ACHN (cell line): ENCODE measurements at regions not wholly inside any gene's neighbourhood (a gene's known extent, or its start where the extent isn't known, plus 50 kb on each side); places are given as distances from the start of the nearest gene placed in this dataset.

Experiments
- DNase-seq: peaks from one replicate; pipeline ENCODE4 v3.0.0-alpha.2; 2015
- in situ Hi-C: cut with HindIII; loops from 2 replicates; pipeline ENCODE4 v1.10.0; 2017; ENCODE audit warnings: low sequenced_read_pairs, low pct_ligation_motif_present, low pct_unique_long_range_greater_than_20kb

DNA sequence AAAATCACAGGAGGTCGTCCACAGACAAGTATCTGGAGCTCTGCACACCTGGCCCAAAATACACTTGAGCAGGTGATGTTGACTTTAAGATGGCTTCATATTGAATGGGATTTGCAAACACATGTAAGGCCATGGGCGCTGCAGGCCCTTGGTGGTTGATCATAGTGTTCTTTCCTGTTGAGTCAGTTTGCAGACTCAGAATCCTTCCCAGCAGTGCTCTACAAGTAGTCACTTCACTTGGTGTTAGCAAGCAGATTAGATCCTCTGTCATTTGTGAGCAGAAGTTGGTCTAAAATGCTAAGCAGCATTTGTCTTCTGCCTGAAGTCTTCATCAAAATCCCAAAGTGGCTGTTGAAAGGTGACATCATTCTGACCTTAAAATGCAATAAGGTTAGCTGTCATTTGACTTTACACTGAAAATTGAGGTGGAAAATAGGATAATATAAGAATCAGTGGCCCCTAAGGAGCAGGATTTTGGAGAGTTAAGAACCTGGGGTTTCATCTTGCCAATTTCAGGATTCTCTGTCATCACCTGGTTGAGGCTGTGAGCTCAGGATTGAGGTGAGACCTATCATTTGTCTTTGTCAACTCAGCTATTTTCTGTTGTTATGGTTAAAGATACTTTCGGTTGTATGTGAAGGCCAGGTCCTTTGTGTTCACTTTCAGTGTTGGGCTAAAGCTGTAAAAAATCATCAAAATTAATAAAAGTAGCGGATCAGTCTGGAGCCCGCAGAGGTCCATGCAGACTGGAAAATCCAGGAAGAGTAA lies 114.5 kb downstream of the LRRC70 start:
- in situ Hi-C loops: no loop called here
- DNase-seq: no peak

DNA sequence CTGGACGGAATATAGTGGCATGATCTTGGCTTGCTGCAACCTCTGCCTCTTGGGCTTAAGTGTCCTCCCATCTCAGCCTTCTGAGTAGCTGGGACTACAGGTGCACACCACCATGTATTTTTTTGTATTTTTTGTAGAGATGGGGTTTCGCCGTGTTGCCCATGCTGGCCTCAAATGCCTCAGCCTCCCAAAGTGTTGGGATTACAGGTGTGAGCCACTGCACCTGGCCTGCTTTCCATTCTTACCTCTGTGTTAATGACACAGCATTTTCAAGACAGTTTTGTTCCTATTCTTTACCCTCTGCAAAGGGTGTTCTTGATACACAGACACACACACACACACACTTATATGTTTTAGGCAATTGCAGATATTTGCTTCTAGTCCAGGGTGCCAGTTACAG lies 113.3 kb downstream of the LRRC70 start:
- in situ Hi-C loops: no loop called here
- DNase-seq: no peak

DNA sequence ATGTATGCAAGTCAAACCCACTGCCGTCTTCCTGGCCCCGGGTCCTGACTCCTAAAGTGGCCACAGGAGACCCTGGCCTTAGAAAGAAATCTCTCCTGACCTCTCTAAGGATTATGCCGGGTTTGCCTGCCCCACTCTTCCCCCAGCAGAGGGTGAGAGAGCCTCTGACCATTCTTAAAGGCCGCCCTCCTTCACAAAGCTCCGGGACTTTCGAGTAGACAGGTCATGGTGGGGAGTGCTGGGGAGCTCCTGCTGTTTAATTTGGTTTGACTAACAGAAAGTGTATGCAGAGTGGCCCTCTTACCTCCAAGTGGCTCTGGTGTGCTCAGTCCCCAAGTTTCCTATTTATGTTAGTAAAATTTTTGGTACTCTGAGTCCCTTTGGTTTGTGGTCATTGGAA lies 111.8 kb downstream of the LRRC70 start:
- DNase-seq: no peak
- in situ Hi-C loops: no loop called here

DNA sequence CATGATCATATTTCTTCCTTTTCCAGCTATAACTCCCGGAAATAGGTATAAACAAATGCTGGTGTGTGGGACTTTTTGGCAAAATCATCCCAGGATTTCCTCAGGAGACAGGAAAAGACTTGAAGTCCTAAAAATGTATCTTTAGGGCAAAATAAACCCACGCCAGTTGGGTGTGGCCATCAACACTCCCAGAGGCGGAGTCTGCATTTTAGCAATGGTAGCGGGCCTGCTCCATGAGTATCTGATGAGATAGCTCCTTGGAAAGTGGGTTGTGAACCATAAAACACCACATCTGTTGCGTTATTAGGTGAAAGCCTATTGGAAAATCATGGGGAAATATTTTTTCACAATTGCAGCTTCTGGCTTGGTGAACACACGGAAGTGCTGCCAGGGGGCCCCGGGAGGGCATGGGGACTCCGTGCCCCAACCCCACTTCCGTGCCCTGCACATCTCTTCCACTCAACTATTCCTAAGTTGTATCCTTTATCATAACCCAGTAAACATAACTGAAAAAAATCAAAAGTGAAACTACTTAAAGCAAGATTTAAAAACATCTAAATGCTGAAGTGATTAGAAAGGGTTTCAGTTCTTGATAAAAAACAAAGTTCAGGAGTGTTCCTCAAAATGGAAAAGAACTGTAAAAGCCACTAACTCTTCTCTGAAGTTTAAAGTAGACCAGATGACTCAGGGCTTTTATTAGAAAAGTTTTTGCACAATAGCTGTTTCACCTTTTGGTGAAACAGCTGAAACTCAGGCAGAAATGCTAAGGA lies 111.2 kb downstream of the LRRC70 start:
- DNase-seq: no peak
- in situ Hi-C loops: no loop called here

DNA sequence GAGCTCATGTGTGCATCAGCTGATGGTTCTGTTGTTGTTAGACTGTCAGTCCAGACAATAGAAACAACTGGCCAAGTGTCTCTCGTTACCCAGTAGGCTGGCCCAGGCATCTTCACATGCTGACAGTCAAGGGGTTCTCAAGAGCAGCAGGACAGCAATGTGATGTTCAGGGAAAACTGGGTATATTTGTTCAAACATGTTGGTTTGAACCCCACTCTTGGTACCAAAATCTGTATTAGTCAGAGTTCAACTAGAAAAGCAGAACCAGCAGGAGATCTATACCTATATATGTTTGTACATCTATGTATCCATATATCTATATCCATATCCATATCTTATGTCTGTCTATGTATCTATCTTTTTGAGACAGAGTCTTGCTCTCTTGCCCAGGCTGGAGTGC lies 108.1 kb downstream of the LRRC70 start:
- no peak for DNase-seq
- in situ Hi-C loops: no loop called here

DNA sequence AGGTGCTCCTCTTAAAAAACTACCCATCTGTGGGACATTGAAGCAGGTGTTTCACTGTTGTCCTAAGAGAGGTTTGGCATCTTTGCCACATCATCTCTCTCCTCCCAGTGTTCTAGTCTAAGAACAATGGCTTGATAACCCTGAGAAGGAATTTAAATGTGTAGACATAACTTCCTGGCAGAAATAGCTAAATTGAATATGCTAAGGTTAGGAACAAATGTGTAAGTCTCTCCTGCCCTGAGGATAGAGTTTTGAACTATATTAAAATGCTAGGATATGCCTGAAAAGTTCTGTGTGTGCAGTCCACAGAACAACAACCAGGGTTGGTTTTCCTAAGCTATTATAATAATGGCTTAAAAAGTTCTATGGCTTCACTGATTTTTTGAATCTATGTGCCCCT lies 106.6 kb downstream of the LRRC70 start:
- in situ Hi-C loops: no loop called here
- no peak for DNase-seq

DNA sequence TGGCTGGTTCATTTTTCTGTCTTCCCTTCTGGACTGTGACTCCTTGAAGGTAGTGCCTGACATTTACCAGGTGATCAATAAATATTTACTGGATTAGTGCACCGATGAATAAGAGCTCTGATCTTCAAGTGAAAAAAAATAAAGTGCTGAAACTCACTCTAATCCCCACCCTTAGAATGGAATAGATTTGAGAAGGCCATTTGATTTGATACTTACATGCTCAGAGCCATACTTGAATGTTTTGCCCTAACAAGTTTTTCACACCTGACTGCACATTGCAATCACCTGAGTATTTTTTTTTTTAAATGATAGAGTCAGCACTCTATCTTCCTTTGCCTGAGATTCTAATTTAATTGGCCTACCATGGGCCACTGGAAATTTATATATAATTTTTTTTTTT lies 105.7 kb downstream of the LRRC70 start:
- DNase-seq: no peak

DNA sequence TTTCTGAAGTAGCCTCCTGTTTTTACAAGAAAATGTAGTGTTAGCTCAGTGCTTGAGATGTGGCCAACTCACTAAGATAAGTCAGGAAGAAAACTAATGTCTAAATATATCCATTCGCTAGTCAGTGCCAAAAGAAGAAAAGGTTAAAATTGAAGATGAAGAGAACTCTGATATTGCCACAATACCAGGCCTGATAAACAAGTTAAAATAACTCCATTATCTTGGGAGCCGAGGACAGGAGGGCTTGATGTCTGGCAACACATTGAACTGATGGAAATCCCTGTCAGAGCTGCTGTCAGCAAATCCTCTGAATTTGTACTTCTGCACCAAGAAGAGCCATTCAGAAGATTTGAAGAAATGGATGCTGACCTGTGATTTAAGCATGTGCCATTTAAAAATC lies 103.4 kb downstream of the LRRC70 start:
- no peak for DNase-seq
- in situ Hi-C loops: no loop called here

More for the DNA sequence above, 105.7 kb downstream of the LRRC70 start:
- in situ Hi-C loops: no loop called here

DNA sequence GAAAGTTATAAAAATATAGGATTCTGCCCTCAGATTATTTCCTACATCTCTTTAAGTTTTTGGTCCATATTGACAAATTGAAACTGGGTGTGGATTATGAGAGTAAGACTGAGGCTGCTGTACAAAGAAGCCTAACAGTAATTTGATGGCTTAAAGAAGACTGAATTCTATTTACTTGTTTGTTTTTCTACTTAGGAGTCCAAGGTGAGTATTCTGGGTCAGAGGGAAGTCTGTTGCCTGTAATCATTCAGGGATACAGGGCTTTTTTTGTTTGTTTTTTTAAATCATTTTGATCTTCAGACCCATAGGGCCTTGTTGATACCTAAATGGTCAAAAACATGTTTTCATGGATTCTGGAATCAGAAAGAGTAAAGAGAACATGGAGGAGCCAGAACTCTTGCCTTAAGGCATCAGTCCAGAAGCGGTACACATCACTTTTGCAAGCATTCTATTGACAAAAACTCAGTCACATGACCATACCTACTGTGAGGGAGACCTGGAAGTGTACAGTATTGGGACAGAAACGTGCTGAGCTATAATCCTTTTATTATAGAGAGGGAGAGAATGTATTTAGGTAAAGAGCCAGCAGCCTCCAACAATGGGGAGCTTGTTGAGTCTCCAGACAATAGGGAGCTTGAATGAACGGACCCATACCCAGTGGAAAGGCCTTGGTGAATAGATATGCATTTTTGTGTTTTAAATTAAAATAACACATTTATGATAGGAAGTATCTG lies 102.7 kb downstream of the LRRC70 start:
- in situ Hi-C loops: no loop called here
- no peak for DNase-seq

DNA sequence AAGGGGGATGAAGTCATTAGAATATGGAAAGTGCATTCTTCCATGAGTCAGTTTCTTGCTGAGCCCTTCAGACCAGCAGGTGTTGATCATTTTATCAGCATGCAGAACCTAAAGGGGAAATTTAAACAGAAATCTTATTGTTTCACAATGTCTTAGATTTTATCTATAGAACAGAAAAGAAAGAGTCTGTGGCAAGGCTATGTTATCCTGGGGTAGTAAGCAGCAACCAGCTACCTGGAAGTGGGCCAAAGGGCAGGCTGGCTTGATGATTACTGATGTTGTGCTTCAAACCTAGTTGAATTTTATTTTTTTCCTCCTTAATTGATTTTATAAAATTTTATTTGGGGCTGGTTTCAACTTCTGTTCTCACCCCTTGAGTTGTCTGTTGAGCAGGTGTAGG lies 101.5 kb downstream of the LRRC70 start:
- in situ Hi-C loops: no loop called here
- no peak for DNase-seq
